Fibroblast of lung (primary cell): ENCODE measurements at regions not wholly inside any gene's neighbourhood (a gene's known extent, or its start where the extent isn't known, plus 50 kb on each side); places are given as distances from the start of the nearest gene placed in this dataset.

Experiments used
- DNase-seq, 2 donors: peaks; one replicate each; pipeline versions ENCODE4 v3.0.0 to v3.0.0-alpha.2; 2010; ENCODE audit warnings: low read depth in 2 of 2
- H2AFZ ChIP-seq: 2 replicates; pipeline ENCODE4 v1.5.1; 2012; ENCODE audit warnings: low read length, control low read depth, inconsistent platforms
- H3K27ac ChIP-seq: 2 replicates; pipeline ENCODE4 v1.5.1; 2011; ENCODE audit warnings: low read length, control low read depth; ENCODE audit not compliant: insufficient read depth
- H3K27me3 ChIP-seq: 2 replicates; pipeline ENCODE4 v1.5.1; 2011; ENCODE audit warnings: mild to moderate bottlenecking, low read length; ENCODE audit not compliant: control insufficient read depth, insufficient read depth
- H3K36me3 ChIP-seq: 2 replicates; pipeline ENCODE4 v1.5.1; 2011; ENCODE audit warnings: low read length; ENCODE audit not compliant: control insufficient read depth, insufficient read depth
- H3K4me1 ChIP-seq: 2 replicates; pipeline ENCODE4 v1.5.1; 2011; ENCODE audit warnings: low read length; ENCODE audit not compliant: control insufficient read depth, insufficient read depth; ENCODE audit errors: extremely low read depth
- H3K4me2 ChIP-seq: 2 replicates; pipeline ENCODE4 v1.5.1; 2011; ENCODE audit warnings: low read length, control low read depth; ENCODE audit not compliant: insufficient read depth; ENCODE audit errors: extremely low read depth
- H3K4me3 ChIP-seq, 4 experiments: fragments of 200-600 bp in 1 of 4; sonication (generic) in 1 of 4; replicated peaks in 1 of 4; 2 replicates each; pipeline ENCODE4 v1.5.1; 2011 to 2016; ENCODE audit warnings: low read length in 4 of 4, low read depth in 3 of 4, mild to moderate bottlenecking in 3 of 4, control low read depth in 2 of 4, inconsistent platforms in 1 of 4, mixed read lengths in 1 of 4; ENCODE audit not compliant: insufficient read depth in 1 of 4; ENCODE audit errors: control extremely low read depth in 1 of 4
- H3K79me2 ChIP-seq: 2 replicates; pipeline ENCODE4 v1.5.1; 2012; ENCODE audit warnings: mild to moderate bottlenecking, low read length, inconsistent platforms; ENCODE audit not compliant: control insufficient read depth, insufficient read depth
- H3K9ac ChIP-seq: 2 replicates; pipeline ENCODE4 v1.5.1; 2011; ENCODE audit warnings: mild to moderate bottlenecking, low read length, control low read depth; ENCODE audit not compliant: insufficient read depth
- H3K9me3 ChIP-seq: 2 replicates; pipeline ENCODE4 v1.5.1; 2012; ENCODE audit warnings: low read depth, low read length; ENCODE audit not compliant: control insufficient read depth, insufficient read depth
- H4K20me1 ChIP-seq: 2 replicates; pipeline ENCODE4 v1.5.1; 2011; ENCODE audit warnings: low read length; ENCODE audit not compliant: control insufficient read depth, insufficient read depth; ENCODE audit errors: extremely low read depth
- CTCF ChIP-seq, 2 donors: IDR thresholded peaks in 1 of 2; conservative IDR thresholded peaks in 1 of 2; 1 replicate in 1 of 2; 2 replicates in 1 of 2; pipeline ENCODE4 v1.5.1; 2011 to 2012; ENCODE audit warnings: low read length in 2 of 2, control low read depth in 1 of 2, inconsistent platforms in 1 of 2, low read depth in 1 of 2, mild to moderate bottlenecking in 1 of 2
- EZH2 ChIP-seq: IDR thresholded peaks from 2 replicates; pipeline ENCODE4 v1.5.1; 2012; ENCODE audit warnings: low read length, control low read depth, mild to moderate bottlenecking; ENCODE audit errors: missing control alignments

- TF ChIP-seq EZH2 = no peak
- TF ChIP-seq CTCF (conservative IDR thresholded peaks at IDR 0.05 in 1 of 2, IDR thresholded peaks at IDR 0.05 in 1 of 2; ENCODE audit: low read depth in 1 of 2, low read length in 2 of 2) = no peak
- Histone ChIP-seq H3K4me1 (no peaks in the 10 kb centered on the region), H2AFZ (no peak overlapping the region), H3K79me2 (no peaks in the 10 kb centered on the region), H3K27me3 (no peaks in the 10 kb centered on the region), H3K27ac (no peak overlapping the region), H3K4me2 (no peak overlapping the region), H3K4me3 (no peak overlapping the region), H3K9ac (no peak overlapping the region), H3K36me3 (no peaks in the 10 kb centered on the region), H4K20me1 (no peaks in the 10 kb centered on the region), H3K9me3 (no peaks in the 10 kb centered on the region)
- DNase-seq = peak in 1 of 2 donors; percentile 72
Observed at GRCh38 chr12:5123921-5124320, 80.2 kb downstream of the KCNA5 start.

- no peaks in the 10 kb centered on the region for H3K27me3 ChIP-seq
- H3K36me3 ChIP-seq = no peaks in the 10 kb centered on the region
- no peak for DNase-seq
- no peak overlapping the region for H2AFZ ChIP-seq
- H3K27ac ChIP-seq = no peak overlapping the region
- H3K4me2 ChIP-seq = no peak overlapping the region
- no peak overlapping the region for H3K4me3 ChIP-seq
- no peaks in the 10 kb centered on the region for H3K4me1 ChIP-seq
- TF ChIP-seq CTCF (conservative IDR thresholded peaks at IDR 0.05 in 1 of 2, IDR thresholded peaks at IDR 0.05 in 1 of 2; ENCODE audit: low read depth in 1 of 2, low read length in 2 of 2) (no peak), EZH2 (no peak)
- H3K9ac ChIP-seq = no peak overlapping the region
- no peaks in the 10 kb centered on the region for H3K79me2 ChIP-seq
- H4K20me1 ChIP-seq = no peaks in the 10 kb centered on the region
- no peaks in the 10 kb centered on the region for H3K9me3 ChIP-seq
Observed at GRCh38 chr12:5124401-5124800, 80.7 kb downstream of the KCNA5 start.

- no peak overlapping the region for H3K4me2 ChIP-seq
- no peak overlapping the region for H2AFZ ChIP-seq
- no peaks in the 10 kb centered on the region for H4K20me1 ChIP-seq
- peaks cover 2% of the 10 kb centered on the region for H3K4me1 ChIP-seq
- H3K4me3 ChIP-seq = no peak overlapping the region
- H3K36me3 ChIP-seq = no peaks in the 10 kb centered on the region
- TF ChIP-seq CTCF (conservative IDR thresholded peaks at IDR 0.05 in 1 of 2, IDR thresholded peaks at IDR 0.05 in 1 of 2; ENCODE audit: low read depth in 1 of 2, low read length in 2 of 2) (no peak), EZH2 (no peak)
- peaks cover 3% of the 10 kb centered on the region for H3K27me3 ChIP-seq
- H3K27ac ChIP-seq = no peak overlapping the region
- H3K79me2 ChIP-seq = no peaks in the 10 kb centered on the region
- no peak overlapping the region for H3K9ac ChIP-seq
- H3K9me3 ChIP-seq = no peaks in the 10 kb centered on the region
- DNase-seq = no peak
Observed at GRCh38 chr12:5134861-5135525, 91.3 kb downstream of the KCNA5 start.
